Erythroblast (primary cell): ENCODE measurements at regions not wholly inside any gene's neighbourhood (a gene's known extent, or its start where the extent isn't known, plus 50 kb on each side); places are given as distances from the start of the nearest gene placed in this dataset.

Experiments used
- GATA1 ChIP-seq: IDR thresholded peaks from 2 replicates; pipeline ENCODE4 v1.6.1; 2011; ENCODE audit warnings: low read depth, mild to moderate bottlenecking, control low read depth, low read length, moderate library complexity
- POLR2A ChIP-seq: IDR thresholded peaks from 2 replicates; pipeline ENCODE4 v1.6.1; 2011; ENCODE audit warnings: mild to moderate bottlenecking, low read length

GRCh38 chr10:123222832-123223231, 68.6 kb downstream of the BUB3 start:
- TF ChIP-seq POLR2A (no peak), GATA1 (no peak)
